ENCODE measurements at regions not wholly inside any gene's neighbourhood (a gene's known extent, or its start where the extent isn't known, plus 50 kb on each side); places are given as distances from the start of the nearest gene placed in this dataset.

DNA sequence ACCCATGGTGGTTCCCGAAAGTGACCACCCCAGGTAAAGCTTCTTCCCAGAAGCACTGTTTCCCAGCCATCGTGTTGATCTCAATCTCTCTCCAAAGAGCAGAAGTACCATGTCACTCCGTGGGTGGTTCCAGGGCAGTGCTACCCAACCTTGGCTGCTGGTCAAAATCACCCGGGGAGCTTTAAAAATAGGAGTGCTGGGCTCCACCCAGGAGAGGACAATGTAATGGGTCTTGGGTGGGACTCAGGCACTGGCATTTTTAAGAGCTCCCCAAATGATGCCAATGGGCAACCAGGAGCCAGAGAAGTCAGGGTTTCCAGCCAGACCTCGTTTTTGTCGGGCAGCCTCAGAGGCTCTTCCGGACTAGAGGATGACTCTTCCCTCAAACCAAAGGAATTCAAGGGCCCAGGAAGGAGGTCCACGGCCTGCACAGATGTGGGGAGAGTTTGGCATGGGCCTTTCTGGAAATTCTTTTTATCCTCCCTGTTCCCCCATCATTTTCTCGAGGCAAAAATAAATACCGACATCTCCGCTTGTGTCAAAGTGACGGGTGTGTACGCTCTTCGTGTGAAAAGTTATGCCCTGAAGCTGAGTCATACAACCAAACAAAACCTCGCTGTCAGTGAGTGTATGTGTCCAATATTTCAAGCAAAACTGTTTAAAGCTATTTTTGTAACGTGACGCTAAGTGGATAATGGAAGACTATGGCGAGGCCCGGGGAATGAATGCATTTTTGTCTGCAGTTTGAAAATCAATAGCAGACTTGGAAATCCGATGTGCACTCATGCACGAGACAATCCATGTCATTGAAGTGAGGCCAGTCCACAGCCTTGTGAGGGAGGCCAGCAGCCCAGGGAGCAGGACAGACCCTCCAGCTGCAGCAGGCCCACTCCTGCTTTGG is 364.1 kb downstream of the FOXL1 start:
- Histone ChIP-seq H3K9me3 (peaks cover 0 to 5% of the 10 kb centered on the region in 2 donors), H3K4me1 (no peaks in the 10 kb centered on the region), H3K27ac (no peak overlapping the region), H3K27me3 (no peaks in the 10 kb centered on the region), H3K4me3 (no peak overlapping the region), H3K36me3 (no peaks in the 10 kb centered on the region)
- TF ChIP-seq, protein P1, sequence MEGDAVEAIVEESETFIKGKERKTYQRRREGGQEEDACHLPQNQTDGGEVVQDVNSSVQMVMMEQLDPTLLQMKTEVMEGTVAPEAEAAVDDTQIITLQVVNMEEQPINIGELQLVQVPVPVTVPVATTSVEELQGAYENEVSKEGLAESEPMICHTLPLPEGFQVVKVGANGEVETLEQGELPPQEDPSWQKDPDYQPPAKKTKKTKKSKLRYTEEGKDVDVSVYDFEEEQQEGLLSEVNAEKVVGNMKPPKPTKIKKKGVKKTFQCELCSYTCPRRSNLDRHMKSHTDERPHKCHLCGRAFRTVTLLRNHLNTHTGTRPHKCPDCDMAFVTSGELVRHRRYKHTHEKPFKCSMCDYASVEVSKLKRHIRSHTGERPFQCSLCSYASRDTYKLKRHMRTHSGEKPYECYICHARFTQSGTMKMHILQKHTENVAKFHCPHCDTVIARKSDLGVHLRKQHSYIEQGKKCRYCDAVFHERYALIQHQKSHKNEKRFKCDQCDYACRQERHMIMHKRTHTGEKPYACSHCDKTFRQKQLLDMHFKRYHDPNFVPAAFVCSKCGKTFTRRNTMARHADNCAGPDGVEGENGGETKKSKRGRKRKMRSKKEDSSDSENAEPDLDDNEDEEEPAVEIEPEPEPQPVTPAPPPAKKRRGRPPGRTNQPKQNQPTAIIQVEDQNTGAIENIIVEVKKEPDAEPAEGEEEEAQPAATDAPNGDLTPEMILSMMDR (IDR thresholded peaks at IDR 0.05): no peak
- DNase-seq (ENCODE audit: low spot score): no peak

DNA sequence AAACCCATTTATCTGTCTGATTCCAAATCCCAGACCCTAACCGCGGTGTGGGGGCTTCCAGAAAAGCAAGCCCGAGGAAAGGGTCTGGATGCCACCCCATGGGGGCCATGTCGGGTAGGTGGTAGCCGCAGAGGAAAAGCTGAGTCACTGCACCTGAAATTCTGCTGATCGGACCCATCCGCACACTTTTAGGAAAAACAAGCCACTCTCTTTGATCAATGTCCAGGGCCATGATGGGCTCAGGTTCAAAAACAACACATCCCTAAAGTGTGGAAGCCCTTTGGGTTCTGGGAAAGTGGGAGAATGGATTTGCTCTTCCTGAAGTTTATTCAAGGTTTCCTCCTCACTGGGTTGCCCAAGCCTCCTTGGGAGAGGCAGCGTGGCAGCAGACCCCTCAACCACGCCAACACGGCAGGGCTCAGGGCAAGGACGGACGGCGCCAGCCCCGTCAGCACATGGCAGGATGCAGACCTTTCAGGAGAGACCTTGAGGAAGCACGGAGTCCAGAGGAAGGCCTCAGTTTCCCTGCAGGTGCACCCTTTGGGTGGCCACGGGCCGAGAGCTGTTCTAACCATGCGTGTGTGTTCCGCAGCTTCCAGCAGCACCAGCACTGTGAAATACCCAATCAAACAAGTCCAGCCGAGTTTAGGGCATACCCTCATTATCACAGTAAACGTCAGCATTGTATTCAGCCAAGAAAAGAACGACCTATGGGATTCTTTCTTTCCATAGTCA is 367.0 kb downstream of the FOXL1 start:
- peaks cover 0 to 4% of the 10 kb centered on the region in 2 donors for H3K9me3 ChIP-seq
- no peaks in the 10 kb centered on the region for H3K4me1 ChIP-seq
- H3K36me3 ChIP-seq: no peaks in the 10 kb centered on the region
- H3K27ac ChIP-seq: no peak overlapping the region
- TF ChIP-seq, protein P1 (IDR thresholded peaks at IDR 0.05): no peak
- no peaks in the 10 kb centered on the region for H3K27me3 ChIP-seq
- DNase-seq (ENCODE audit: low spot score): no peak
- no peak overlapping the region for H3K4me3 ChIP-seq

DNA sequence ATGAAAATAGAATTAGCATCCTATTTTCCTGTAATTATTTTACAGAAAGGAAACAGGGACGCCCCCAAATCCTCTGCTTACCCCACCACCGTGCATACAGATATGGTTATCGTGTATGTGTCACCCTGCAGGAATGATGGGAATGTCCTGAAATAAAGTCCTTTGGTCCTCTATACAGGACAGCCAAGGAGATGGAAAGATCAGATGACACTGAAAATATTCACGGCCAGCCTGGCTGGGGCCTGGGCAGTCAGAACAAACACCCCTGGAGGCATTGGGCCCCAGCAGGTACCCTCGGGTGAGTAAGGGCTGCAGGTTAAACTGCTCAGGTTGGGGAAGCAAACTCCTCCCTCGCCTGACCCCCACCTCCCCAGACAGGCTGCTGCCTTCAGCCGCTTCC is 368.0 kb downstream of the FOXL1 start:
- no peaks in the 10 kb centered on the region for H3K4me1 ChIP-seq
- no peaks in the 10 kb centered on the region for H3K36me3 ChIP-seq
- H3K4me3 ChIP-seq: no peak overlapping the region
- TF ChIP-seq, protein P1 (IDR thresholded peaks at IDR 0.05): no peak
- H3K9me3 ChIP-seq: no peaks in the 10 kb centered on the region
- no peak for DNase-seq (ENCODE audit: low spot score)
- no peaks in the 10 kb centered on the region for H3K27me3 ChIP-seq
- H3K27ac ChIP-seq: no peak overlapping the region

DNA sequence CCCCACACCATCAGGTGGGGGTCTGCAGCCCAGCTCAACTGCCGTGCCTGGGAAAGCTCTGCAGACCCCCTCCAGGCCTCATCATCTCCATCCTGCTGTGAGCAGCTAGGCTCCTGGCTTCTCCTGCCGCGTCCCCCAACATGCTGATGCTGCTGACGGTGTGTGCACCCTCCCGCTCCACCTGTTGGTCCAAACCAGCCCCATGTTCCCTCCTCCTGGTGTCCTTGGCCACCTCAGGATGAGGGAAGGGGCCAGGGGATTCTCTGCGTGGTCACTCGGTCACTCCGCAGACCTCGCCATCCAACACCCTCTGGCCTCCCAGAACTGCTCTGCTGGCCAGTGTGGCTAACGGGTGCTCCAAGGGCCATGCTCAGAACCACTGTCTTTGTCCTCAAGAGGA is 368.6 kb downstream of the FOXL1 start:
- H3K36me3 ChIP-seq: no peaks in the 10 kb centered on the region
- H3K27ac ChIP-seq: no peak overlapping the region
- DNase-seq (ENCODE audit: low spot score): no peak
- TF ChIP-seq, protein P1 (IDR thresholded peaks at IDR 0.05): no peak
- no peaks in the 10 kb centered on the region for H3K4me1 ChIP-seq
- H3K9me3 ChIP-seq: no peaks in the 10 kb centered on the region
- no peak overlapping the region for H3K4me3 ChIP-seq
- no peaks in the 10 kb centered on the region for H3K27me3 ChIP-seq

DNA sequence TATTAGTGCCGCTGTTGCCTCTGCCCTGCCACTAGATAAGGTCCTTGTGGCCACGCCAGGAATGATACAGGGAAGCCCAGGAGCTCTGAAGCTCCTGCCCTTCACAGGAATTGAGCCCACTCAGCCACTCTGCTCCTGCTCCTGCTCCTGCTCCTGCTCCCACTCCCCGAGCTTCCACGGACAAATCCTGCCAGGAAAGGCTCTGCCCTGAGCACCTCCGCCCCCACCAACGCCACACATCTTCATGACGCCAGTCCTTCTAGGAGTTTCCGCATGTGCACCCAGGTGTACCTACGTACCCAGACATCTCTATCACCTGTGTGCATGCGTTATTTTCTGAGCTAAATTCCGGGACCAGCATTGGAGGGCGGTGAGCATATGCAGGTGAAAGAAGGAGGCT is 369.1 kb downstream of the C16orf95 start:
- Histone ChIP-seq H3K4me1 (no peaks in the 10 kb centered on the region), H3K27me3 (no peaks in the 10 kb centered on the region), H3K9me3 (no peaks in the 10 kb centered on the region), H3K27ac (no peak overlapping the region), H3K4me3 (no peak overlapping the region), H3K36me3 (no peaks in the 10 kb centered on the region)
- no peak for DNase-seq (ENCODE audit: low spot score)
- TF ChIP-seq, protein P1 (IDR thresholded peaks at IDR 0.05): no peak
